ENCODE measurements at regions not wholly inside any gene's neighbourhood (a gene's known extent, or its start where the extent isn't known, plus 50 kb on each side); places are given as distances from the start of the nearest gene placed in this dataset.
"Not testable (repeated sequence)": the region's sequence is repeated elsewhere in the genome, so short reads cannot be mapped to it uniquely, and the experiment has no call there.

- no peak for DNase-seq (ENCODE audit: low read depth in 3 of 3)
Observed at GRCh38 chr1:229885568-229886495, 181.2 kb upstream of the GALNT2 start.

GRCh38 chr1:229886636-229887035 lies 180.4 kb upstream of the GALNT2 start:
- DNase-seq (ENCODE audit: low read depth in 3 of 3) = no peak

- DNase-seq (ENCODE audit: low read depth in 3 of 3) = no peak
Observed at GRCh38 chr1:229887043-229887822, 179.8 kb upstream of the GALNT2 start.

GRCh38 chr1:229888157-229888556 lies 178.9 kb upstream of the GALNT2 start:
- DNase-seq (ENCODE audit: low read depth in 3 of 3) = no peak

GRCh38 chr1:229888561-229889001 lies 178.5 kb upstream of the GALNT2 start:
- no peak for DNase-seq (ENCODE audit: low read depth in 3 of 3)

- no peak for DNase-seq (ENCODE audit: low read depth in 3 of 3)
Observed at GRCh38 chr1:229889031-229889517, 178.0 kb upstream of the GALNT2 start.

GRCh38 chr1:229891227-229891626 lies 175.8 kb upstream of the GALNT2 start:
- no peak for DNase-seq (ENCODE audit: low read depth in 3 of 3)

- no peak for DNase-seq (ENCODE audit: low read depth in 3 of 3)
Observed at GRCh38 chr1:229892515-229893117, 174.4 kb upstream of the GALNT2 start.

- DNase-seq (ENCODE audit: low read depth in 3 of 3) = no peak
Observed at GRCh38 chr1:229893762-229894444, 173.1 kb upstream of the GALNT2 start.

- DNase-seq (ENCODE audit: low read depth in 3 of 3) = no peak
Observed at GRCh38 chr1:229894532-229894931, 172.5 kb upstream of the GALNT2 start.

GRCh38 chr1:229895605-229896004 lies 171.4 kb upstream of the GALNT2 start:
- no peak for DNase-seq (ENCODE audit: low read depth in 3 of 3)

GRCh38 chr1:229896306-229896705 lies 170.7 kb upstream of the GALNT2 start:
- no peak for DNase-seq (ENCODE audit: low read depth in 3 of 3)

GRCh38 chr1:229896861-229897260 lies 170.2 kb upstream of the GALNT2 start:
- no peak for DNase-seq (ENCODE audit: low read depth in 3 of 3)

- no peak for DNase-seq (ENCODE audit: low read depth in 3 of 3)
Observed at GRCh38 chr1:229897501-229897900, 169.5 kb upstream of the GALNT2 start.

- DNase-seq (ENCODE audit: low read depth in 3 of 3) = no peak
Observed at GRCh38 chr1:229900220-229900619, 166.8 kb upstream of the GALNT2 start.

- no peak for DNase-seq (ENCODE audit: low read depth in 3 of 3)
Observed at GRCh38 chr1:229905031-229905545, 161.9 kb upstream of the GALNT2 start.

- no peak for DNase-seq (ENCODE audit: low read depth in 3 of 3)
Observed at GRCh38 chr1:229905652-229906051, 161.4 kb upstream of the GALNT2 start.

- no peak for DNase-seq (ENCODE audit: low read depth in 3 of 3)
Observed at GRCh38 chr1:229907884-229908638, 159.0 kb upstream of the GALNT2 start.

- DNase-seq (ENCODE audit: low read depth in 3 of 3) = no peak
Observed at GRCh38 chr1:229908689-229909088, 158.3 kb upstream of the GALNT2 start.

GRCh38 chr1:229913489-229913888 lies 153.5 kb upstream of the GALNT2 start:
- DNase-seq (ENCODE audit: low read depth in 3 of 3) = no peak

GRCh38 chr1:229919488-229919887 lies 147.6 kb upstream of the GALNT2 start:
- not testable (repeated sequence) for DNase-seq (ENCODE audit: low read depth in 3 of 3)
